Naive thymus-derived CD8-positive, alpha-beta T cell (primary cell): ENCODE measurements at regions not wholly inside any gene's neighbourhood (a gene's known extent, or its start where the extent isn't known, plus 50 kb on each side); places are given as distances from the start of the nearest gene placed in this dataset.

ENCODE experiments used
- ATAC-seq, 2 donors: fragments of 150-1000 bp; cut with Tn5 transposase in 1 of 2; sonication (Bioruptor Pico), chemical (Tn5 transposase) in 1 of 2; 1 replicate in 1 of 2; 2 replicates in 1 of 2; pipeline ENCODE4 v1.10.0; 2021; ENCODE audit warnings: mild to moderate bottlenecking in 2 of 2, moderate library complexity in 2 of 2
- POLR2A ChIA-PET: fragments of 350-600 bp; sonication (Branson Sonifier 250); formaldehyde crosslinking; loops from one replicate; lab custom pipeline; 2021; ENCODE audit warnings: antibody characterized with exemption; lab: Charles Lee
- DNase-seq, 10 donors: peaks; one replicate each; pipeline versions ENCODE4 v3.0.0 to v3.0.0-alpha.2; 2020 to 2022
- H3K27ac Mint-ChIP-seq, 10 donors: one replicate each; pipeline ENCODE4 v1.8.0; 2020 to 2022; ENCODE audit warnings: mild to moderate bottlenecking in 10 of 10, mixed read lengths in 10 of 10, moderate library complexity in 4 of 10, inconsistent platforms in 1 of 10
- H3K27me3 Mint-ChIP-seq, 5 donors: one replicate each; pipeline ENCODE4 v1.8.0; 2021 to 2022; ENCODE audit warnings: mixed read lengths in 5 of 5
- H3K36me3 Mint-ChIP-seq, 3 donors: one replicate each; pipeline ENCODE4 v1.8.0; 2020 to 2022; ENCODE audit warnings: mixed read lengths in 3 of 3, mild to moderate bottlenecking in 2 of 3, inconsistent platforms in 1 of 3
- H3K4me1 Mint-ChIP-seq, 4 donors: one replicate each; pipeline ENCODE4 v1.8.0; 2021 to 2022; ENCODE audit warnings: mixed read lengths in 4 of 4
- H3K4me3 Mint-ChIP-seq, 10 donors: one replicate each; pipeline ENCODE4 v1.8.0; 2020 to 2022; ENCODE audit warnings: mild to moderate bottlenecking in 10 of 10, mixed read lengths in 10 of 10, moderate library complexity in 6 of 10, inconsistent platforms in 1 of 10
- H3K9me3 Mint-ChIP-seq, 9 donors: one replicate each; pipeline ENCODE4 v1.8.0; 2020 to 2022; ENCODE audit warnings: mixed read lengths in 9 of 9, mild to moderate bottlenecking in 3 of 9, inconsistent platforms in 1 of 9, moderate library complexity in 1 of 9

DNA sequence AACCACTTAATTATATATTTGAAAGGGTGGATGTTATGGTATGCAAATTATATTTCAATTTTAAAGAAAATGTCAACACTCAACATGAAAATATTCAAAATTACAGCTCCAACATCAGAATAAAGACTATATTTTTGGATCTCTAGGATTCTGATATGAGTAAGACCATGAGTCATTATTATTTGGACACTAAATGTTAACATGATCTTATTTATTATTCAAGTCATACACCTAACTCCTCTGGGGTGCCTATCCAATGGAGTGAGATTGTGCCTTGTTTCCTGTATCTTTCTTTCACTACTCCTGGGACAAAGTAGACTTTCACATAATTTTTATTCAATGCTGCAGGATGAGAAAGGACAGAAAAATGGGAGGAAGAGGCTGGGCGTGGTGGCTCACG is 135.2 kb upstream of the PRSS1 start:
- Mint-ChIP-seq H3K4me3 (no peak overlapping the region), H3K27ac (peak overlapping the region in 1 of 10 donors; percentile 43), H3K9me3 (no peaks in the 10 kb centered on the region), H3K36me3 (no peaks in the 10 kb centered on the region), H3K4me1 (peaks cover 0 to 8% (median 0%) of the 10 kb centered on the region in 4 donors), H3K27me3 (peaks cover 0 to 5% (median 0%) of the 10 kb centered on the region in 5 donors)
- ATAC-seq (no peak), DNase-seq (no peak)
- POLR2A ChIA-PET, result no interaction called here

DNA sequence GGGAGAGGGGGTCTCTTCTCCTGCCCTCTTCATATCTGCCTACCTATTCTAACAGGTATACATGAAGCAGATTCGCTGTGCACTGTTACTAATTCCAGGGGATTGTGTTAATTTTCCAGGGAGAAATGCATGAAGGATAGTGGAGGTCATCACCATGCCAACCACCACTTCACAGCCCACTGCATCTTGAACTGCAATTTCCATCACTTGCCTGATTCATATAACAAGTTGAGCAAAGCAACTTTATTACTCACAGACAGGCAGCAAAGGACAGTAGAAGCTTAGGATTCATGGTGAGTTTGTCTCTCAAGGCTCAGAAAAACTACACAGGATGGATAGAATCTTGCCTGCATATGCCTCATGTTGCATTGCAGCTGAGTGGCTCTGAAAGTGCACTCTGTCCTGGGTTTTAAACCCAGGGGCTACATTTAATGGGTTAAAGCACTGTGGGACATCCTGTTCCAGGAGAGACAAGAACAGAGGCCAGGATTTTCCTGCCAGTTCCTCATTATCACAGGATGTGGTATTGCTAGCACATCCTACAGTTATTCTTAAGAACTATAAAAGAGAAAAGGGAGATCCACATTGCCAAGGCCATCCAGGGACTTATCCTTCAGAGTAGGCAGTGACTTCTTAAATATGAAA is 136.9 kb upstream of the PRSS1 start:
- no peak for ATAC-seq
- Mint-ChIP-seq H3K4me1 (peaks cover 0 to 8% (median 0%) of the 10 kb centered on the region in 4 donors), H3K27me3 (peaks cover 0 to 5% (median 0%) of the 10 kb centered on the region in 5 donors), H3K9me3 (no peaks in the 10 kb centered on the region), H3K4me3 (no peak overlapping the region), H3K36me3 (peaks cover 0 to 2% (median 0%) of the 10 kb centered on the region in 3 donors), H3K27ac (peak overlapping the region in 3 of 10 donors; percentile 25 to 55 (median 43))
- no peak for DNase-seq
- POLR2A ChIA-PET, result no interaction called here

- peaks cover 0 to 2% (median 0%) of the 10 kb centered on the region in 3 donors for H3K36me3 Mint-ChIP-seq
- H3K27ac Mint-ChIP-seq, result peak overlapping the region in 7 of 10 donors; percentile 19 to 75 (median 57)
- POLR2A ChIA-PET, result interaction anchor here (1.1 kb wide), 1 partner anchor 187 kb away, joined by 5 read pairs; no protein-coding TSS in a partner anchor
- H3K9me3 Mint-ChIP-seq, result no peaks in the 10 kb centered on the region
- H3K27me3 Mint-ChIP-seq, result peaks cover 0 to 5% (median 0%) of the 10 kb centered on the region in 5 donors
- peak overlapping the region in 1 of 10 donors; percentile 18 for H3K4me3 Mint-ChIP-seq
- DNase-seq (no peak), ATAC-seq (no peak)
- peaks cover 0 to 8% (median 0%) of the 10 kb centered on the region in 4 donors for H3K4me1 Mint-ChIP-seq
Measured at GRCh38 chr7:142611566-142612236, 137.6 kb upstream of the PRSS1 start.

GRCh38 chr7:142608630-142609428 is 140.4 kb upstream of the PRSS1 start:
- POLR2A ChIA-PET, result interaction anchor here (1.4 kb wide), 1 partner anchor 200 kb away, joined by 8 read pairs; no protein-coding TSS in a partner anchor
- peak overlapping the region in 1 of 10 donors; percentile 7 for H3K4me3 Mint-ChIP-seq
- H3K27me3 Mint-ChIP-seq, result peaks cover 0 to 4% (median 1%) of the 10 kb centered on the region in 5 donors
- no peaks in the 10 kb centered on the region for H3K9me3 Mint-ChIP-seq
- H3K36me3 Mint-ChIP-seq, result peaks cover 0 to 2% (median 0%) of the 10 kb centered on the region in 3 donors
- DNase-seq (no peak), ATAC-seq (no peak)
- peak overlapping the region in 7 of 10 donors; percentile 2 to 65 (median 42) for H3K27ac Mint-ChIP-seq
- H3K4me1 Mint-ChIP-seq, result peaks cover 0 to 6% (median 2%) of the 10 kb centered on the region in 4 donors

GRCh38 chr7:142607351-142607750 is 141.9 kb upstream of the PRSS1 start:
- DNase-seq (no peak), ATAC-seq (no peak)
- Mint-ChIP-seq H3K36me3 (peaks cover 0 to 2% (median 0%) of the 10 kb centered on the region in 3 donors), H3K27ac (peak overlapping the region in 4 of 10 donors; percentile 8 to 72 (median 62)), H3K9me3 (no peaks in the 10 kb centered on the region), H3K4me3 (no peak overlapping the region), H3K27me3 (peaks cover 0 to 4% (median 0%) of the 10 kb centered on the region in 5 donors), H3K4me1 (peaks cover 0 to 8% (median 3%) of the 10 kb centered on the region in 4 donors)
- POLR2A ChIA-PET, result interaction anchor here (1.4 kb wide), 1 partner anchor 202 kb away, joined by 8 read pairs; no protein-coding TSS in a partner anchor

GRCh38 chr7:142606081-142606480 is 143.2 kb upstream of the PRSS1 start:
- Mint-ChIP-seq H3K9me3 (no peaks in the 10 kb centered on the region), H3K27ac (peak overlapping the region in 2 of 10 donors; percentile 31 to 35), H3K27me3 (peaks cover 0 to 4% (median 0%) of the 10 kb centered on the region in 5 donors), H3K36me3 (peaks cover 0 to 2% (median 0%) of the 10 kb centered on the region in 3 donors), H3K4me1 (peaks cover 0 to 7% (median 3%) of the 10 kb centered on the region in 4 donors), H3K4me3 (no peak overlapping the region)
- ATAC-seq (no peak), DNase-seq (no peak)
- POLR2A ChIA-PET, result interaction anchor here (0.6 kb wide), 1 partner anchor 98 kb away, joined by 4 read pairs; no protein-coding TSS in a partner anchor

GRCh38 chr7:142604671-142605070 is 144.6 kb upstream of the PRSS1 start:
- Mint-ChIP-seq H3K9me3 (no peaks in the 10 kb centered on the region), H3K27me3 (peaks cover 0 to 4% (median 0%) of the 10 kb centered on the region in 5 donors), H3K4me3 (peak overlapping the region in 3 of 10 donors; percentile 2 to 60 (median 45)), H3K27ac (peak overlapping the region in 7 of 10 donors; percentile 5 to 74 (median 61)), H3K36me3 (peaks cover 0 to 2% (median 2%) of the 10 kb centered on the region in 3 donors), H3K4me1 (peaks cover 0 to 7% (median 3%) of the 10 kb centered on the region in 4 donors)
- POLR2A ChIA-PET, result interaction anchor here (0.7 to 1.4 kb wide), 3 partner anchors 180 to 209 kb away, joined by 3 to 4 read pairs (median 3); no protein-coding TSS in a partner anchor
- no peak for ATAC-seq
- no peak for DNase-seq

DNA sequence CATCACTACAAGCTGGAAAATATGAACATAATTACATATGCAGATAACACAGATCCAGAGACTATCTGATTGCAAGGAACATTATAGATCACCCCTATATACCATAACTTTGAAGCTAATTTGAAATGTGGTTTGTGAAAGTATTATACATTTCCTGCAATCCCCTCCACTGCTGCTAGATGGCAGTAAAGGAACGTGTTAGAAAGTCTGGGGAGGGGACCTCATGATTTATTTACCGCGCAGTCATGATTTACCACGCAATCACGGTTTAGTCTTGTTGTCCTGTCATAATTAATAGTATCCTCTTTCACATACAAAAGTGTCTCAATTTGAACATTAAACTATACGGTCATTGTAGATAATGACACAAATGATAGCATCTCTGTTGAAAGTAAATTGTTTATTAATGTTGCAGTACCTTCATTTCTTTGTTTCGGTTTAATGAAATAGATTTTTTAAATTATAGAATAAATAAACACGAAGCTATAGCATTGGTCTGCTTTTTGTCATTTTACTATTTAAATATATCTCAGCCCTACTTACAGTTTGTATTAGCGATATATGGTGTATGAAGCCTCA is 145.3 kb upstream of the PRSS1 start:
- H3K4me1 Mint-ChIP-seq, result peaks cover 0 to 7% (median 3%) of the 10 kb centered on the region in 4 donors
- peaks cover 0 to 2% (median 2%) of the 10 kb centered on the region in 3 donors for H3K36me3 Mint-ChIP-seq
- peaks cover 0 to 4% (median 0%) of the 10 kb centered on the region in 5 donors for H3K27me3 Mint-ChIP-seq
- H3K9me3 Mint-ChIP-seq, result no peaks in the 10 kb centered on the region
- POLR2A ChIA-PET, result interaction anchor here (0.7 to 1.4 kb wide), 4 partner anchors 181 to 210 kb away, joined by 3 to 4 read pairs (median 3); no protein-coding TSS in a partner anchor
- H3K4me3 Mint-ChIP-seq, result peak overlapping the region in 5 of 10 donors; percentile 19 to 60 (median 45)
- DNase-seq, result peak; percentile 11 to 72 (median 45)
- ATAC-seq, result peak; percentile 41 to 58
- peak overlapping the region in 6 of 10 donors; percentile 5 to 71 (median 52) for H3K27ac Mint-ChIP-seq

- H3K9me3 Mint-ChIP-seq, result no peaks in the 10 kb centered on the region
- peaks cover 0 to 4% (median 0%) of the 10 kb centered on the region in 5 donors for H3K27me3 Mint-ChIP-seq
- H3K36me3 Mint-ChIP-seq, result peaks cover 0 to 2% (median 2%) of the 10 kb centered on the region in 3 donors
- DNase-seq (no peak), ATAC-seq (no peak)
- no peak overlapping the region for H3K4me3 Mint-ChIP-seq
- POLR2A ChIA-PET, result no interaction called here
- H3K27ac Mint-ChIP-seq, result no peak overlapping the region
- peaks cover 0 to 7% (median 3%) of the 10 kb centered on the region in 4 donors for H3K4me1 Mint-ChIP-seq
Measured at GRCh38 chr7:142602756-142603155, 146.5 kb upstream of the PRSS1 start.

DNA sequence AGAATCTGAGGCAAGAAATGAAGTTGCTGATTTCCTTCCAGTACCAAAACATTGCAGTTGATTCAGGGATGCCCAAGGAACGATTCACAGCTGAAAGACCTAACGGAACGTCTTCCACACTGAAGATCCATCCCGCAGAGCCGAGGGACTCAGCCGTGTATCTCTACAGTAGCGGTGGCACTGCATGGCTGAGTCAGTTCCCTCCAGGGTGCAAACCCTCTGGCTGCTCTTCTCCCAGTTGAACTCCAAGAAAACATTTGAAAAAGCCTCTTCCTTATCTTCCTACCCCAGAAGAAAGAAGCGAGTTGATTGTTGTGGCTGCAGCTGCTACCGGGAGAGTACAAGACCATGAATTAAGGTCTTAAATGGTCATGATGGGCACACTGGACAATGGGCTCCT is 147.1 kb upstream of the PRSS1 start:
- no peak for DNase-seq
- Mint-ChIP-seq H3K4me1 (peaks cover 0 to 7% (median 3%) of the 10 kb centered on the region in 4 donors), H3K9me3 (no peaks in the 10 kb centered on the region), H3K27me3 (peaks cover 0 to 4% (median 0%) of the 10 kb centered on the region in 5 donors), H3K4me3 (no peak overlapping the region), H3K36me3 (peaks cover 0 to 2% (median 0%) of the 10 kb centered on the region in 3 donors), H3K27ac (no peak overlapping the region)
- no peak for ATAC-seq
- POLR2A ChIA-PET, result no interaction called here

GRCh38 chr7:142598297-142598696 is 151.0 kb upstream of the PRSS1 start:
- POLR2A ChIA-PET, result no interaction called here
- no peaks in the 10 kb centered on the region for H3K27me3 Mint-ChIP-seq
- peaks cover 0 to 4% (median 0%) of the 10 kb centered on the region in 3 donors for H3K36me3 Mint-ChIP-seq
- no peak overlapping the region for H3K27ac Mint-ChIP-seq
- no peak for ATAC-seq
- no peak for DNase-seq
- H3K9me3 Mint-ChIP-seq, result no peaks in the 10 kb centered on the region
- H3K4me1 Mint-ChIP-seq, result no peaks in the 10 kb centered on the region
- H3K4me3 Mint-ChIP-seq, result no peak overlapping the region
